Colonic mucosa (tissue), 4 donors: ENCODE measurements at regions not wholly inside any gene's neighbourhood (a gene's known extent, or its start where the extent isn't known, plus 50 kb on each side); places are given as distances from the start of the nearest gene placed in this dataset.
A peak's percentile ranks its signal among the peaks of the same experiment; 100 is the strongest.

Source experiments
- DNase-seq: peaks from one replicate; pipeline ENCODE4 v3.0.0-alpha.2; 2020
- H3K27ac ChIP-seq: fragments of 200-600 bp; one replicate; pipeline ENCODE4 v1.8.0; 2021
- H3K27me3 ChIP-seq: fragments of 200-600 bp; one replicate; pipeline ENCODE4 v1.8.0; 2021
- H3K36me3 ChIP-seq: fragments of 200-600 bp; one replicate; pipeline ENCODE4 v1.8.0; 2021
- H3K4me1 ChIP-seq: fragments of 200-600 bp; one replicate; pipeline ENCODE4 v1.8.0; 2021; ENCODE audit warnings: mild to moderate bottlenecking
- H3K4me3 ChIP-seq: fragments of 200-600 bp; one replicate; pipeline ENCODE4 v1.8.0; 2021
- H3K9ac ChIP-seq, 2 donors: one replicate each; pipeline ENCODE4 v1.7.0; 2013; ENCODE audit warnings: control low read depth in 2 of 2, low read depth in 2 of 2, low read length in 2 of 2
- H3K9me3 ChIP-seq: fragments of 200-600 bp; one replicate; pipeline ENCODE4 v1.8.0; 2021
- CTCF ChIP-seq: fragments of 200-600 bp; IDR thresholded peaks from one replicate; pipeline ENCODE4 v1.8.0; 2022; ENCODE audit warnings: antibody characterized with exemption, mild to moderate bottlenecking
- intact Hi-C: fragments of 100-400 bp; cut with DNase I; formaldehyde crosslinking; loops from one replicate; pipeline ENCODE4 v1.14.1; 2022
- donor health status: healthy.
- donor health status: DM: no; HTN: no; CAD: no.
- donor health status: DM: no; HTN: no; CAD: no.

GRCh38 chr15:70251246-70251990 lies 153.7 kb upstream of the TLE3 start:
- Histone ChIP-seq H3K9ac (peak overlapping the region in 1 of 2 donors; percentile 35), H3K4me3 (no peak overlapping the region), H3K36me3 (no peaks in the 10 kb centered on the region), H3K27ac (no peak overlapping the region), H3K4me1 (no peaks in the 10 kb centered on the region), H3K9me3 (no peaks in the 10 kb centered on the region), H3K27me3 (no peaks in the 10 kb centered on the region)
- intact Hi-C loops, result no loop called here
- DNase-seq, result no peak
- no peak for TF ChIP-seq CTCF

GRCh38 chr15:70250208-70251201 lies 152.8 kb upstream of the TLE3 start:
- DNase-seq, result no peak
- intact Hi-C loops, result no loop called here
- H3K4me3 ChIP-seq, result no peak overlapping the region
- no peaks in the 10 kb centered on the region for H3K4me1 ChIP-seq
- H3K36me3 ChIP-seq, result no peaks in the 10 kb centered on the region
- H3K27me3 ChIP-seq, result no peaks in the 10 kb centered on the region
- H3K9ac ChIP-seq, result no peak overlapping the region
- no peak overlapping the region for H3K27ac ChIP-seq
- no peaks in the 10 kb centered on the region for H3K9me3 ChIP-seq
- no peak for TF ChIP-seq CTCF

GRCh38 chr15:70249616-70250015 lies 151.9 kb upstream of the TLE3 start:
- no peak for DNase-seq
- Histone ChIP-seq H3K4me1 (no peaks in the 10 kb centered on the region), H3K9ac (no peak overlapping the region), H3K36me3 (no peaks in the 10 kb centered on the region), H3K9me3 (no peaks in the 10 kb centered on the region), H3K4me3 (no peak overlapping the region), H3K27ac (no peak overlapping the region), H3K27me3 (no peaks in the 10 kb centered on the region)
- TF ChIP-seq CTCF, result no peak
- intact Hi-C loops, result no loop called here

GRCh38 chr15:70248116-70249025 lies 150.7 kb upstream of the TLE3 start:
- Histone ChIP-seq H3K36me3 (no peaks in the 10 kb centered on the region), H3K4me1 (no peaks in the 10 kb centered on the region), H3K27ac (no peak overlapping the region), H3K9ac (no peak overlapping the region), H3K9me3 (no peaks in the 10 kb centered on the region), H3K27me3 (no peaks in the 10 kb centered on the region), H3K4me3 (no peak overlapping the region)
- TF ChIP-seq CTCF, result no peak
- no peak for DNase-seq
- intact Hi-C loops, result no loop called here

- no peak for TF ChIP-seq CTCF
- H3K4me1 ChIP-seq, result no peaks in the 10 kb centered on the region
- H3K9ac ChIP-seq, result no peak overlapping the region
- H3K27me3 ChIP-seq, result no peaks in the 10 kb centered on the region
- H3K4me3 ChIP-seq, result no peak overlapping the region
- intact Hi-C loops, result no loop called here
- no peaks in the 10 kb centered on the region for H3K36me3 ChIP-seq
- H3K27ac ChIP-seq, result no peak overlapping the region
- no peak for DNase-seq
- H3K9me3 ChIP-seq, result no peaks in the 10 kb centered on the region
Observed at GRCh38 chr15:70247281-70247680, 149.6 kb upstream of the TLE3 start.
